Uterus (tissue), 3 donors: ENCODE measurements at regions not wholly inside any gene's neighbourhood (a gene's known extent, or its start where the extent isn't known, plus 50 kb on each side); places are given as distances from the start of the nearest gene placed in this dataset.
"Not testable (repeated sequence)": the region's sequence is repeated elsewhere in the genome, so short reads cannot be mapped to it uniquely, and the experiment has no call there.

Experiments used
- DNase-seq, 2 donors: peaks; one replicate each; pipeline ENCODE4 v3.0.0-alpha.2; 2019 to 2020
- H3K27ac ChIP-seq, 2 donors: fragments of 200-600 bp; sonication (generic); 1 replicate in 1 of 2; 2 replicates in 1 of 2; pipeline ENCODE4 v1.5.1; 2016 to 2018
- H3K27me3 ChIP-seq, 2 donors: fragments of 200-600 bp; sonication (generic); one replicate each; pipeline ENCODE4 v1.5.1; 2018 to 2019; ENCODE audit warnings: control low read depth in 1 of 2
- H3K36me3 ChIP-seq, 2 donors: fragments of 200-600 bp; sonication (generic); one replicate each; pipeline ENCODE4 v1.5.1; 2019; ENCODE audit warnings: control low read depth in 1 of 2
- H3K4me1 ChIP-seq, 2 donors: fragments of 200-600 bp; sonication (generic); one replicate each; pipeline ENCODE4 v1.5.1; 2018 to 2019; ENCODE audit warnings: control low read depth in 1 of 2
- H3K4me3 ChIP-seq, 2 donors: fragments of 200-600 bp; sonication (generic); 1 replicate in 1 of 2; 2 replicates in 1 of 2; pipeline ENCODE4 v1.5.1; 2018 to 2019; ENCODE audit warnings: mild to moderate bottlenecking in 1 of 2
- H3K9me3 ChIP-seq, 2 donors: fragments of 200-600 bp; sonication (generic); one replicate each; pipeline ENCODE4 v1.5.1; 2019; ENCODE audit warnings: control low read depth in 1 of 2
- POLR2A ChIP-seq, 2 donors: fragments of 450-650 bp; IDR thresholded peaks; one replicate each; pipeline ENCODE4 v1.6.1; 2016; ENCODE audit warnings: antibody characterized with exemption in 2 of 2, mild to moderate bottlenecking in 1 of 2, moderate library complexity in 1 of 2
- intact Hi-C: fragments of 100-400 bp; cut with DNase I; formaldehyde crosslinking; loops from one replicate; pipeline ENCODE4 v1.15.1; 2023; ENCODE audit warnings: low total_unique reads
- TF ChIP-seq, protein P1 (sequence below), 4 experiments: fragments of 200-600 bp in 2 of 4; fragments of 450-650 bp in 2 of 4; sonication (generic) in 2 of 4; IDR thresholded peaks; one replicate each; pipeline ENCODE4 v1.5.1; 2016 to 2019; ENCODE audit warnings: antibody characterized with exemption in 4 of 4, mild to moderate bottlenecking in 2 of 4, moderate library complexity in 1 of 4
- donor health status: DM: yes; HTN: yes; CAD: no.

- TF ChIP-seq POLR2A (IDR thresholded peaks at IDR 0.05), result no peak
- TF ChIP-seq, protein P1, sequence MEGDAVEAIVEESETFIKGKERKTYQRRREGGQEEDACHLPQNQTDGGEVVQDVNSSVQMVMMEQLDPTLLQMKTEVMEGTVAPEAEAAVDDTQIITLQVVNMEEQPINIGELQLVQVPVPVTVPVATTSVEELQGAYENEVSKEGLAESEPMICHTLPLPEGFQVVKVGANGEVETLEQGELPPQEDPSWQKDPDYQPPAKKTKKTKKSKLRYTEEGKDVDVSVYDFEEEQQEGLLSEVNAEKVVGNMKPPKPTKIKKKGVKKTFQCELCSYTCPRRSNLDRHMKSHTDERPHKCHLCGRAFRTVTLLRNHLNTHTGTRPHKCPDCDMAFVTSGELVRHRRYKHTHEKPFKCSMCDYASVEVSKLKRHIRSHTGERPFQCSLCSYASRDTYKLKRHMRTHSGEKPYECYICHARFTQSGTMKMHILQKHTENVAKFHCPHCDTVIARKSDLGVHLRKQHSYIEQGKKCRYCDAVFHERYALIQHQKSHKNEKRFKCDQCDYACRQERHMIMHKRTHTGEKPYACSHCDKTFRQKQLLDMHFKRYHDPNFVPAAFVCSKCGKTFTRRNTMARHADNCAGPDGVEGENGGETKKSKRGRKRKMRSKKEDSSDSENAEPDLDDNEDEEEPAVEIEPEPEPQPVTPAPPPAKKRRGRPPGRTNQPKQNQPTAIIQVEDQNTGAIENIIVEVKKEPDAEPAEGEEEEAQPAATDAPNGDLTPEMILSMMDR (IDR thresholded peaks at IDR 0.05), result no peak
- intact Hi-C loops, result no loop called here
- Histone ChIP-seq H3K27me3 (no peaks in the 10 kb centered on the region), H3K9me3 (no peaks in the 10 kb centered on the region), H3K27ac (no peak overlapping the region), H3K36me3 (no peaks in the 10 kb centered on the region), H3K4me3 (no peak overlapping the region), H3K4me1 (no peaks in the 10 kb centered on the region)
- no peak for DNase-seq
These were observed 301.3 kb downstream of the REEP3 start for GRCh38 chr10:63822496-63822895.

- intact Hi-C loops, result no loop called here
- no peak overlapping the region for H3K27ac ChIP-seq
- TF ChIP-seq, protein P1 (IDR thresholded peaks at IDR 0.05), result no peak
- TF ChIP-seq POLR2A (IDR thresholded peaks at IDR 0.05), result no peak
- H3K27me3 ChIP-seq, result no peaks in the 10 kb centered on the region
- H3K9me3 ChIP-seq, result no peaks in the 10 kb centered on the region
- no peaks in the 10 kb centered on the region for H3K36me3 ChIP-seq
- no peak for DNase-seq
- H3K4me1 ChIP-seq, result no peaks in the 10 kb centered on the region
- H3K4me3 ChIP-seq, result no peak overlapping the region
These were observed 303.9 kb downstream of the REEP3 start for GRCh38 chr10:63825111-63825510.

DNA sequence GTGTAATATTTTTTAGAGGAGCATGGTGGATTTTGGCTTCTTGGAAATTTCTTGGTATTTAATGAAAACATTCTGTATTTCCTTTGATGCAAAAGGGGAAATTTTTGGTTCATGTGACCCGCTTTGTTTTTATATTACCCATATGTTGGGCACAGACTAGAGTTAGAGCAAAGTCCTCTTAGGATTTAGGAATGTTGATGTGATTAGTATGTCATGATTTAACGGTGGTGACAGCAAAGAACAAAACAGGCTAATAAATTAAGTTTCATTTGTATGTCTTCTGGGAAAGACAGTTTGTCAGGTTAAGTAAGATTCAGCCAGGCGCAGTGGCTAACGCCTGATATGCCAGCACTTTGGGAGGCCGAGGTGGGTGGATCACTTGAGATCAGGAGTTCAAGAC is 304.6 kb downstream of the REEP3 start:
- TF ChIP-seq, protein P1 (IDR thresholded peaks at IDR 0.05), result no peak
- TF ChIP-seq POLR2A (IDR thresholded peaks at IDR 0.05), result no peak

GRCh38 chr10:63827018-63827417 is 305.8 kb downstream of the REEP3 start:
- intact Hi-C loops, H3K4me3 ChIP-seq, DNase-seq, H3K4me1 ChIP-seq, H3K9me3 ChIP-seq, H3K27ac ChIP-seq, H3K27me3 ChIP-seq, H3K36me3 ChIP-seq: not testable (repeated sequence)

More for the DNA sequence above, 304.6 kb downstream of the REEP3 start:
- H3K4me1 ChIP-seq, result no peaks in the 10 kb centered on the region
- intact Hi-C loops, result no loop called here
- DNase-seq, result no peak
- H3K9me3 ChIP-seq, result no peaks in the 10 kb centered on the region
- H3K4me3 ChIP-seq, result no peak overlapping the region
- no peak overlapping the region for H3K27ac ChIP-seq
- no peaks in the 10 kb centered on the region for H3K36me3 ChIP-seq
- H3K27me3 ChIP-seq, result no peaks in the 10 kb centered on the region

DNA sequence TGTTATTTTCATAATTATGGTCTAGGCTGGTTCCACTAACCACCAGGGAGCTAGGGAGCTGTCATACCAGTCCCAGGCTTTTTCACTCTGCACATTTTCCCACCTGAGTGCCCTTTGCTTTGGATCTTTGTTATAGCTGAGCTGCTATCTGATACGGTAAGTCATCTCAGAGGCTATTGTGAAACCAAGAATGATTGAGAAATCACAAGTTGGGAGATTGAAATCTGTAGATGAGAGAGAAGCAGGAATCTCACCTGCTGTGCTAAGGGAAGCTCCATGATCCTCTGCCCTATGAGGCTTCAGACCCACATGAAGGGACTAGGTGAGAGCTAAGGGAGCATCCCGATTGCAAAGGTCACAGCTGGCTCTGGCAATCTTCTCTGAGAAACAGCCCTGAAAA is 307.8 kb downstream of the REEP3 start:
- no peak for TF ChIP-seq POLR2A (IDR thresholded peaks at IDR 0.05)
- TF ChIP-seq, protein P1 (IDR thresholded peaks at IDR 0.05), result no peak
- no peak overlapping the region for H3K4me3 ChIP-seq
- no peaks in the 10 kb centered on the region for H3K9me3 ChIP-seq
- intact Hi-C loops, result no loop called here
- H3K27me3 ChIP-seq, result no peaks in the 10 kb centered on the region
- DNase-seq, result no peak
- no peaks in the 10 kb centered on the region for H3K36me3 ChIP-seq
- no peaks in the 10 kb centered on the region for H3K4me1 ChIP-seq
- H3K27ac ChIP-seq, result no peak overlapping the region

DNA sequence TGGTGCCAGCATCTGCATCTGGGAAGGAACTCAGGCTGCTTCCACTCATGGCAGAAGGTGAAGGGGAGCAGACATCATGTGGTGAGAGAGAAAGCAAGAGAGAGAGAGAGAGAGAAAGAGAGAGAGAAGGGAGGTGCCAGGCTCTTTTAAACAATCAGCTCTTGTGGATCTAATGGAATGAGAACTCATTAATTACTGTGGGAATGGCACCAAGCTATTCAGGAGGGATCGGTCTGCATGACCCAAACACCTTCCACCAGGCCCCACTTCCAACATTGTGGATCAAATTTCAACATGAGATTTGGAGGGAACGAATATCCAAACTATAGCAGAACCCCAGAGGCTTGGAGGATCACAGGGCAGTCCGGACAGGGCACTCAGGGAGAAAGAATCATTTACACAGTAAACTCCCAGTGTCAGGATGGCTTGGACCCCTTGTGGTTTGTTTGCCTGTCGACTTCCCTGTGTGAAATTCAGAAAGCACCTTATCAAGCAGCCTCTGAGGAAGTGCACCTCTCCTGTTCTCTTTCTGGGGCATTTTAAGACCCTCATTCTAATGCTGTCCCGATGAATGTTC is 308.5 kb downstream of the REEP3 start:
- no peaks in the 10 kb centered on the region for H3K9me3 ChIP-seq
- DNase-seq, result no peak
- no peak overlapping the region for H3K27ac ChIP-seq
- H3K4me3 ChIP-seq, result no peak overlapping the region
- no peaks in the 10 kb centered on the region for H3K36me3 ChIP-seq
- no peaks in the 10 kb centered on the region for H3K4me1 ChIP-seq
- H3K27me3 ChIP-seq, result no peaks in the 10 kb centered on the region
- intact Hi-C loops, result no loop called here
- TF ChIP-seq, protein P1 (IDR thresholded peaks at IDR 0.05), result no peak
- TF ChIP-seq POLR2A (IDR thresholded peaks at IDR 0.05), result no peak
